PC-3 (cell line): ENCODE measurements at regions not wholly inside any gene's neighbourhood (a gene's known extent, or its start where the extent isn't known, plus 50 kb on each side); places are given as distances from the start of the nearest gene placed in this dataset.
A peak's percentile ranks its signal among the peaks of the same experiment; 100 is the strongest.

Source experiments
- ATAC-seq: fragments of 200-7000 bp; cut with Tn5 transposase; 2 replicates; pipeline ENCODE4 v1.9.1; 2020; ENCODE audit warnings: mild to moderate bottlenecking, moderate library complexity
- BruUV-seq: library from RNA; stranded (reverse); fragments of 400-500 nt; replicated peaks from 2 replicates; lab custom pipeline; 2021; lab: Mats Ljungman, UMichigan
- CTCF ChIA-PET: fragments of 300-600 bp; sonication (Branson Sonifier 250); formaldehyde crosslinking; loops from one replicate; lab custom pipeline; 2022; ENCODE audit warnings: antibody characterized with exemption; lab: Charles Lee
- POLR2A ChIA-PET: fragments of 300-600 bp; sonication (Branson Sonifier 250); formaldehyde crosslinking; loops from one replicate; lab custom pipeline; 2022; ENCODE audit warnings: antibody characterized with exemption; ENCODE audit not compliant: unreplicated experiment; lab: Charles Lee
- DNase-seq: peaks from one replicate; pipeline ENCODE4 v3.0.0-alpha.2; 2015
- H2AFZ ChIP-seq: fragments of 300-600 bp; sonication (generic); 2 replicates; pipeline ENCODE4 v1.6.0; 2016; ENCODE audit warnings: antibody characterized with exemption, low read length
- H3F3A ChIP-seq: fragments of 300-600 bp; sonication (generic); one replicate; pipeline ENCODE4 v1.6.0; 2017; ENCODE audit warnings: antibody characterized with exemption, low read length, control low read depth, mild to moderate bottlenecking; ENCODE audit not compliant: unreplicated experiment
- H3K27ac ChIP-seq: fragments of 300-600 bp; sonication (generic); 2 replicates; pipeline ENCODE4 v1.5.1; 2016; ENCODE audit warnings: mild to moderate bottlenecking, low read length
- H3K27me3 ChIP-seq: fragments of 300-600 bp; sonication (generic); 2 replicates; pipeline ENCODE4 v1.6.1; 2016; ENCODE audit warnings: low read length, mixed read lengths
- H3K36me3 ChIP-seq: fragments of 300-600 bp; sonication (generic); 2 replicates; pipeline ENCODE4 v1.6.1; 2016; ENCODE audit warnings: low read depth, mixed run types, low read length, mixed read lengths
- H3K4me1 ChIP-seq: fragments of 300-600 bp; sonication (generic); 2 replicates; pipeline ENCODE4 v1.5.1; 2016; ENCODE audit warnings: low read length; ENCODE audit not compliant: insufficient read depth
- H3K4me2 ChIP-seq: fragments of 300-600 bp; sonication (generic); 2 replicates; pipeline ENCODE4 v1.6.0; 2016; ENCODE audit warnings: low read length
- H3K4me3 ChIP-seq: fragments of 300-600 bp; sonication (generic); 2 replicates; pipeline ENCODE4 v1.5.1; 2016; ENCODE audit warnings: mild to moderate bottlenecking, low read length, mixed read lengths
- H3K79me2 ChIP-seq: fragments of 300-600 bp; sonication (generic); 2 replicates; pipeline ENCODE4 v1.6.1; 2017; ENCODE audit warnings: low read length, mixed read lengths
- H3K9ac ChIP-seq: fragments of 300-600 bp; sonication (generic); 2 replicates; pipeline ENCODE4 v1.6.0; 2016; ENCODE audit warnings: mild to moderate bottlenecking, low read length
- H3K9me2 ChIP-seq: fragments of 300-600 bp; sonication (generic); replicated peaks from 2 replicates; pipeline ENCODE4 v1.6.1; 2016; ENCODE audit warnings: mixed run types, low read length, mixed read lengths
- H3K9me3 ChIP-seq: fragments of 300-600 bp; sonication (generic); 2 replicates; pipeline ENCODE4 v1.6.1; 2016; ENCODE audit warnings: low read length, mixed read lengths
- H4K20me1 ChIP-seq: fragments of 300-600 bp; sonication (generic); 2 replicates; pipeline ENCODE4 v1.6.1; 2016; ENCODE audit warnings: low read length, mixed read lengths
- EZH2 ChIP-seq: fragments of 300-600 bp; sonication (generic); IDR thresholded peaks from one replicate; pipeline ENCODE4 v1.6.1; 2017; ENCODE audit warnings: antibody characterized with exemption, mild to moderate bottlenecking, low read length; ENCODE audit not compliant: unreplicated experiment
- EZH2phosphoT487 ChIP-seq: fragments of 300-600 bp; sonication (generic); IDR thresholded peaks from 2 replicates; pipeline ENCODE4 v1.6.1; 2018; ENCODE audit warnings: mild to moderate bottlenecking, antibody characterized with exemption, low read length, borderline replicate concordance
- intact Hi-C: fragments of 100-400 bp; cut with micrococcal nuclease; formaldehyde crosslinking; loops from 2 replicates; pipeline ENCODE4 v1.9.0; 2023
- TF ChIP-seq, protein P1 (sequence below): fragments of 300-600 bp; sonication (generic); conservative IDR thresholded peaks from 2 replicates; pipeline ENCODE4 v1.5.1; 2017; ENCODE audit warnings: antibody characterized with exemption, low read depth, mild to moderate bottlenecking, low read length

DNA sequence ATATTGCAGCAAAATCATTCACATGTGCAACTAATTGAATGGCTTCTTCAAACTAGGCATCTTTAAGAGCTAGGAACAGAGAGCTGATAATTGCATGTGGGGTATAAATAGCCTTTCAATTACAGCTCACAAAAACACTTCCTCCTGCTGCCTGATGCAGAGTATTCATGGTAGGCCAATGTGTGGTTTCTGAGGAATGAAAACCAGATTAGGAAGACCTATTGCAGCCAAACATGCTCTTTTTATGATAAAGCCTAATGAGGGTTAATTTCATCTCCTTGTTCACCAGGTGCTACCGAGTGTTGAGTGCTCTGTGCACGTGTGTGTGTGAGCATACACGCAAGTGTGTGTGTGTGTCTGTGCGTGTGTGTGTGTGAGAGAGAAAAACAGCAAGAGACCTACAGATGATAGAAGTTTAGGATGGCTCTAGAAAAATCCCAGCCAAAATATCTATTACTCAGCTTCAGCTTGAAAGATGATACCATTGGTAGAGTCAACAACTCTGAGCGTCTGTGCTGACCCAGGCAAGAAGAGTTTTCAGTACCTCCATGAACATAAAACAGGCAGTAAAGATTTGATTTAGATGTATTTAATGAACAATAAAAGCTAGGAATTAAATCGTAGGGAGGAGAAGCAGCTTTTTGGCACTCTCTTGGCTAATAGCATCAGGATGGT, 448.5 kb upstream of the ANKRD30A start:
- ATAC-seq (peak; percentile 72), DNase-seq (peak; percentile 90)
- no peaks in the 10 kb centered on the region for H4K20me1 ChIP-seq
- peak overlapping the region; percentile 58 for H3K4me2 ChIP-seq
- no peaks in the 10 kb centered on the region for H3K79me2 ChIP-seq
- no peaks in the 10 kb centered on the region for H3F3A ChIP-seq
- H2AFZ ChIP-seq = peak overlapping the region; percentile 3; the same call in 1 of the 2 replicates
- peak overlapping the region; percentile 47 for H3K27ac ChIP-seq
- H3K4me3 ChIP-seq = no peak overlapping the region
- no peaks in the 10 kb centered on the region for H3K9me3 ChIP-seq
- 0 out of 2 replicates have a peak, but pooled peaks cover 3% of the 10 kb centered on the region for H3K9me2 ChIP-seq
- no peaks in the 10 kb centered on the region for H3K27me3 ChIP-seq
- ChIA-PET CTCF (interaction anchor here (0.5 to 1.2 kb wide), 7 partner anchors 16 to 188 kb away, joined by 3 to 6 read pairs (median 4); no protein-coding TSS in a partner anchor), POLR2A (interaction anchor here (0.5 kb wide), 3 partner anchors 103 to 1481 kb away, joined by 3 to 5 read pairs (median 3); no protein-coding TSS in a partner anchor)
- H3K36me3 ChIP-seq = no peaks in the 10 kb centered on the region
- H3K9ac ChIP-seq = no peak overlapping the region
- no TSS peak for BruUV-seq
- TF ChIP-seq, protein P1, sequence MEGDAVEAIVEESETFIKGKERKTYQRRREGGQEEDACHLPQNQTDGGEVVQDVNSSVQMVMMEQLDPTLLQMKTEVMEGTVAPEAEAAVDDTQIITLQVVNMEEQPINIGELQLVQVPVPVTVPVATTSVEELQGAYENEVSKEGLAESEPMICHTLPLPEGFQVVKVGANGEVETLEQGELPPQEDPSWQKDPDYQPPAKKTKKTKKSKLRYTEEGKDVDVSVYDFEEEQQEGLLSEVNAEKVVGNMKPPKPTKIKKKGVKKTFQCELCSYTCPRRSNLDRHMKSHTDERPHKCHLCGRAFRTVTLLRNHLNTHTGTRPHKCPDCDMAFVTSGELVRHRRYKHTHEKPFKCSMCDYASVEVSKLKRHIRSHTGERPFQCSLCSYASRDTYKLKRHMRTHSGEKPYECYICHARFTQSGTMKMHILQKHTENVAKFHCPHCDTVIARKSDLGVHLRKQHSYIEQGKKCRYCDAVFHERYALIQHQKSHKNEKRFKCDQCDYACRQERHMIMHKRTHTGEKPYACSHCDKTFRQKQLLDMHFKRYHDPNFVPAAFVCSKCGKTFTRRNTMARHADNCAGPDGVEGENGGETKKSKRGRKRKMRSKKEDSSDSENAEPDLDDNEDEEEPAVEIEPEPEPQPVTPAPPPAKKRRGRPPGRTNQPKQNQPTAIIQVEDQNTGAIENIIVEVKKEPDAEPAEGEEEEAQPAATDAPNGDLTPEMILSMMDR = no peak
- TF ChIP-seq EZH2phosphoT487 (no peak), EZH2 (no peak)
- intact Hi-C loops = loop anchor here (2.0 to 5.0 kb wide), 6 partner anchors 46 to 1044 kb away; no protein-coding TSS in a partner anchor
- H3K4me1 ChIP-seq = peaks cover 47% of the 10 kb centered on the region

GRCh38 chr10:36676321-36676720, 449.1 kb upstream of the ANKRD30A start:
- Histone ChIP-seq H4K20me1 (no peaks in the 10 kb centered on the region), H3K9me2 (0 out of 2 replicates have a peak, but pooled peaks cover 3% of the 10 kb centered on the region), H3K79me2 (no peaks in the 10 kb centered on the region), H3F3A (peaks cover 3% of the 10 kb centered on the region), H3K4me1 (peaks cover 47% of the 10 kb centered on the region), H3K4me2 (peak overlapping the region; percentile 58), H2AFZ (no peak overlapping the region), H3K9ac (peak overlapping the region; percentile 3; the same call in 1 of the 2 replicates), H3K9me3 (no peaks in the 10 kb centered on the region), H3K27me3 (no peaks in the 10 kb centered on the region), H3K27ac (peak overlapping the region; percentile 47), H3K4me3 (no peak overlapping the region), H3K36me3 (no peaks in the 10 kb centered on the region)
- ChIA-PET CTCF (interaction anchor here (1.1 to 1.2 kb wide), 2 partner anchors 49 to 103 kb away, joined by 4 read pairs; no protein-coding TSS in a partner anchor), POLR2A (interaction anchor here (0.6 kb wide), 1 partner anchor 176 kb away, joined by 3 read pairs; no protein-coding TSS in a partner anchor)
- no peak for ATAC-seq
- intact Hi-C loops = loop anchor here (2.0 to 5.0 kb wide), 6 partner anchors 46 to 1044 kb away; no protein-coding TSS in a partner anchor
- TF ChIP-seq, protein P1 = no peak
- TF ChIP-seq EZH2phosphoT487 (no peak), EZH2 (no peak)
- peak; percentile 53 for DNase-seq
- no TSS peak for BruUV-seq
